ENCODE measurements at regions not wholly inside any gene's neighbourhood (a gene's known extent, or its start where the extent isn't known, plus 50 kb on each side); places are given as distances from the start of the nearest gene placed in this dataset.

GRCh38 chr10:126730856-126731609 is 60.5 kb upstream of the C10orf90 start:
- BruUV-seq (replicated peaks) = no TSS peak
- H3K79me2 ChIP-seq (ENCODE audit: control insufficient read depth, insufficient read depth, low read length) = no peaks in the 10 kb centered on the region
- no peaks in the 10 kb centered on the region for H4K20me1 ChIP-seq (replicated peaks; ENCODE audit: control insufficient read depth, extremely low read depth, insufficient read depth, low read length)
- TF ChIP-seq POLR2AphosphoS5 (IDR thresholded peaks at IDR 0.05; ENCODE audit: insufficient read depth, low read depth, low read length) = no peak
- no peak for TF ChIP-seq FOS (IDR thresholded peaks at IDR 0.05; ENCODE audit: borderline replicate concordance, insufficient read depth, low read length)
- no peak for TF ChIP-seq MYC (IDR thresholded peaks at IDR 0.05; ENCODE audit: low read depth, low read length)
- TF ChIP-seq MAX (IDR thresholded peaks at IDR 0.05; ENCODE audit: insufficient read depth, insufficient read length) = no peak
- TF ChIP-seq, protein P1, sequence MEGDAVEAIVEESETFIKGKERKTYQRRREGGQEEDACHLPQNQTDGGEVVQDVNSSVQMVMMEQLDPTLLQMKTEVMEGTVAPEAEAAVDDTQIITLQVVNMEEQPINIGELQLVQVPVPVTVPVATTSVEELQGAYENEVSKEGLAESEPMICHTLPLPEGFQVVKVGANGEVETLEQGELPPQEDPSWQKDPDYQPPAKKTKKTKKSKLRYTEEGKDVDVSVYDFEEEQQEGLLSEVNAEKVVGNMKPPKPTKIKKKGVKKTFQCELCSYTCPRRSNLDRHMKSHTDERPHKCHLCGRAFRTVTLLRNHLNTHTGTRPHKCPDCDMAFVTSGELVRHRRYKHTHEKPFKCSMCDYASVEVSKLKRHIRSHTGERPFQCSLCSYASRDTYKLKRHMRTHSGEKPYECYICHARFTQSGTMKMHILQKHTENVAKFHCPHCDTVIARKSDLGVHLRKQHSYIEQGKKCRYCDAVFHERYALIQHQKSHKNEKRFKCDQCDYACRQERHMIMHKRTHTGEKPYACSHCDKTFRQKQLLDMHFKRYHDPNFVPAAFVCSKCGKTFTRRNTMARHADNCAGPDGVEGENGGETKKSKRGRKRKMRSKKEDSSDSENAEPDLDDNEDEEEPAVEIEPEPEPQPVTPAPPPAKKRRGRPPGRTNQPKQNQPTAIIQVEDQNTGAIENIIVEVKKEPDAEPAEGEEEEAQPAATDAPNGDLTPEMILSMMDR (IDR thresholded peaks at IDR 0.05; ENCODE audit: extremely low read depth in 1 of 2, insufficient read depth in 1 of 2, low read depth in 1 of 2, low read length in 2 of 2) = no peak
- TF ChIP-seq POLR2A (IDR thresholded peaks at IDR 0.05; ENCODE audit: low read depth, low read length) = no peak
- TF ChIP-seq JUN (IDR thresholded peaks at IDR 0.05; ENCODE audit: borderline replicate concordance, insufficient read depth, insufficient read length, low read depth) = no peak
- no peak for TF ChIP-seq GATA2 (IDR thresholded peaks at IDR 0.05; ENCODE audit: insufficient read depth, insufficient read length, low read depth, low read length)
- no peak for TF ChIP-seq EZH2 (IDR thresholded peaks at IDR 0.05; ENCODE audit: borderline replicate concordance, low read depth, low read length, severe bottlenecking)
- H3K4me3 ChIP-seq (replicated peaks in 1 of 3; ENCODE audit: insufficient read depth in 1 of 3, low read depth in 1 of 3, low read length in 3 of 3) = no peak overlapping the region
- no peaks in the 10 kb centered on the region for H3K27me3 ChIP-seq (ENCODE audit: control insufficient read depth in 2 of 2, insufficient read depth in 2 of 2, low read length in 2 of 2)
- ChIA-PET CTCF (no interaction called here), POLR2A (no interaction called here)
- H3K4me2 ChIP-seq (ENCODE audit: insufficient read depth, low read length) = no peak overlapping the region
- H3K9me1 ChIP-seq (replicated peaks; ENCODE audit: control insufficient read depth, extremely low read depth, insufficient read depth, low read length) = no peaks in the 10 kb centered on the region
- H3K27ac ChIP-seq (ENCODE audit: insufficient read depth, low read depth, low read length) = no peak overlapping the region
- H2AFZ ChIP-seq (ENCODE audit: low read depth, low read length) = no peak overlapping the region
- intact Hi-C loops (cut with micrococcal nuclease) (no loop called here), dilution Hi-C loops (cut with MboI; ENCODE audit: extremely low pct_ligation_motif_present, low sequenced_read_pairs) (no loop called here)
- H3K36me3 ChIP-seq (ENCODE audit: control insufficient read depth in 2 of 2, extremely low read depth in 1 of 2, insufficient read depth in 2 of 2, low read length in 2 of 2) = no peaks in the 10 kb centered on the region
- no peak overlapping the region for H3K9ac ChIP-seq (replicated peaks; ENCODE audit: extremely low read depth, insufficient read depth, low read length)
- no peaks in the 10 kb centered on the region for H3K4me1 ChIP-seq (ENCODE audit: control insufficient read depth, extremely low read depth, insufficient read depth, low read length)
- FAIRE-seq = no peak
- H3K9me3 ChIP-seq (replicated peaks; ENCODE audit: control insufficient read depth, insufficient read depth, low read length) = no peaks in the 10 kb centered on the region
- DNase-seq (ENCODE audit: low read depth, low spot score) = no peak

Data from endothelial cell of umbilical vein (primary cell).